Uterus (tissue), 3 donors: ENCODE measurements at regions not wholly inside any gene's neighbourhood (a gene's known extent, or its start where the extent isn't known, plus 50 kb on each side); places are given as distances from the start of the nearest gene placed in this dataset.

Experiments used
- DNase-seq, 2 donors: peaks; one replicate each; pipeline ENCODE4 v3.0.0-alpha.2; 2019 to 2020
- H3K27ac ChIP-seq, 2 donors: fragments of 200-600 bp; sonication (generic); 1 replicate in 1 of 2; 2 replicates in 1 of 2; pipeline ENCODE4 v1.5.1; 2016 to 2018
- H3K27me3 ChIP-seq, 2 donors: fragments of 200-600 bp; sonication (generic); one replicate each; pipeline ENCODE4 v1.5.1; 2018 to 2019; ENCODE audit warnings: control low read depth in 1 of 2
- H3K36me3 ChIP-seq, 2 donors: fragments of 200-600 bp; sonication (generic); one replicate each; pipeline ENCODE4 v1.5.1; 2019; ENCODE audit warnings: control low read depth in 1 of 2
- H3K4me1 ChIP-seq, 2 donors: fragments of 200-600 bp; sonication (generic); one replicate each; pipeline ENCODE4 v1.5.1; 2018 to 2019; ENCODE audit warnings: control low read depth in 1 of 2
- H3K4me3 ChIP-seq, 2 donors: fragments of 200-600 bp; sonication (generic); 1 replicate in 1 of 2; 2 replicates in 1 of 2; pipeline ENCODE4 v1.5.1; 2018 to 2019; ENCODE audit warnings: mild to moderate bottlenecking in 1 of 2
- H3K9me3 ChIP-seq, 2 donors: fragments of 200-600 bp; sonication (generic); one replicate each; pipeline ENCODE4 v1.5.1; 2019; ENCODE audit warnings: control low read depth in 1 of 2
- POLR2A ChIP-seq, 2 donors: fragments of 450-650 bp; IDR thresholded peaks; one replicate each; pipeline ENCODE4 v1.6.1; 2016; ENCODE audit warnings: antibody characterized with exemption in 2 of 2, mild to moderate bottlenecking in 1 of 2, moderate library complexity in 1 of 2
- intact Hi-C: fragments of 100-400 bp; cut with DNase I; formaldehyde crosslinking; loops from one replicate; pipeline ENCODE4 v1.15.1; 2023; ENCODE audit warnings: low total_unique reads
- TF ChIP-seq, protein P1 (sequence below), 4 experiments: fragments of 200-600 bp in 2 of 4; fragments of 450-650 bp in 2 of 4; sonication (generic) in 2 of 4; IDR thresholded peaks; one replicate each; pipeline ENCODE4 v1.5.1; 2016 to 2019; ENCODE audit warnings: antibody characterized with exemption in 4 of 4, mild to moderate bottlenecking in 2 of 4, moderate library complexity in 1 of 4
- donor health status: DM: yes; HTN: yes; CAD: no.

DNA sequence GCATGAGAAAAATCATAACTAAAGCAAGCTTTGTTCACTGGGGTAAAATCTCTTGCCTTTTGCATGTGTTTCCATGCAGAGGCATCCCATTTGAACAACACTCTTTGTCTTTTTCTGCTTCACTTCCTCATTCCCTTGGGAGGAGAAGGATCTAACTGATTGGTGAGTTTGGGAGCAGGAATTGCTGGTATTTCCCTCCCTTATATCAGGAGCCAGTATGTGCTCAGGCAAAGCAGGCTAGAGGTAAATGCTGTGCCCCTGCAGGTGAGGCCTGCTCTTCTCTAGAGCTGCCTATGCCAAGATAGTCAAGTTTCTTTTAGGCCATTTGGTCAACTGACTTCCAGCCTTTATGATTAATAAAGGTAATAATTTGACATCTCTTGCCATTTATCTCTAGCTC lies 179.9 kb downstream of the COX7C start:
- intact Hi-C loops, result no loop called here
- Histone ChIP-seq H3K27me3 (no peaks in the 10 kb centered on the region), H3K4me1 (no peaks in the 10 kb centered on the region), H3K4me3 (no peak overlapping the region), H3K9me3 (no peaks in the 10 kb centered on the region), H3K27ac (no peak overlapping the region), H3K36me3 (no peaks in the 10 kb centered on the region)
- no peak for TF ChIP-seq POLR2A (IDR thresholded peaks at IDR 0.05)
- TF ChIP-seq, protein P1, sequence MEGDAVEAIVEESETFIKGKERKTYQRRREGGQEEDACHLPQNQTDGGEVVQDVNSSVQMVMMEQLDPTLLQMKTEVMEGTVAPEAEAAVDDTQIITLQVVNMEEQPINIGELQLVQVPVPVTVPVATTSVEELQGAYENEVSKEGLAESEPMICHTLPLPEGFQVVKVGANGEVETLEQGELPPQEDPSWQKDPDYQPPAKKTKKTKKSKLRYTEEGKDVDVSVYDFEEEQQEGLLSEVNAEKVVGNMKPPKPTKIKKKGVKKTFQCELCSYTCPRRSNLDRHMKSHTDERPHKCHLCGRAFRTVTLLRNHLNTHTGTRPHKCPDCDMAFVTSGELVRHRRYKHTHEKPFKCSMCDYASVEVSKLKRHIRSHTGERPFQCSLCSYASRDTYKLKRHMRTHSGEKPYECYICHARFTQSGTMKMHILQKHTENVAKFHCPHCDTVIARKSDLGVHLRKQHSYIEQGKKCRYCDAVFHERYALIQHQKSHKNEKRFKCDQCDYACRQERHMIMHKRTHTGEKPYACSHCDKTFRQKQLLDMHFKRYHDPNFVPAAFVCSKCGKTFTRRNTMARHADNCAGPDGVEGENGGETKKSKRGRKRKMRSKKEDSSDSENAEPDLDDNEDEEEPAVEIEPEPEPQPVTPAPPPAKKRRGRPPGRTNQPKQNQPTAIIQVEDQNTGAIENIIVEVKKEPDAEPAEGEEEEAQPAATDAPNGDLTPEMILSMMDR (IDR thresholded peaks at IDR 0.05), result no peak
- no peak for DNase-seq

DNA sequence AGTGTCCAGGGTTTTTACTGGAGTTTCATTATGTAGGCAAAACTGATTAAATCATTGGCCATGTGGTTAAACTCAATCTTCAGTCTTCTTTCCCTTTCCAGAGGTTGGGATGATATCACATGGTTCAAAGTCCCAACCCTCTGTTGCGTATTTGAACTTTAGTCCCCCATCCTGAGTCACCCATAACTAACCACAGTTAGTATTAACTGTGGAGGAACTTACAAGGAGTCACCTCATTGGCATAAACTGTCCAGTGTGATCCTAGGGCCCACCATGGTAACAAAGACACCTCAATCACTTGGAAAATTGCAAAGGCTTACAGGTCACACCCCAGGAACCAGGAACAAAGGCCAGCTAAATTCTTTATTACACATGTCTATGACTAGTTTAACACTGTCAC lies 188.5 kb downstream of the COX7C start:
- intact Hi-C loops, result no loop called here
- Histone ChIP-seq H3K27ac (no peak overlapping the region), H3K4me3 (no peak overlapping the region), H3K9me3 (no peaks in the 10 kb centered on the region), H3K36me3 (no peaks in the 10 kb centered on the region), H3K27me3 (no peaks in the 10 kb centered on the region), H3K4me1 (no peaks in the 10 kb centered on the region)
- TF ChIP-seq POLR2A (IDR thresholded peaks at IDR 0.05), result no peak
- TF ChIP-seq, protein P1 (IDR thresholded peaks at IDR 0.05), result no peak
- DNase-seq, result no peak

DNA sequence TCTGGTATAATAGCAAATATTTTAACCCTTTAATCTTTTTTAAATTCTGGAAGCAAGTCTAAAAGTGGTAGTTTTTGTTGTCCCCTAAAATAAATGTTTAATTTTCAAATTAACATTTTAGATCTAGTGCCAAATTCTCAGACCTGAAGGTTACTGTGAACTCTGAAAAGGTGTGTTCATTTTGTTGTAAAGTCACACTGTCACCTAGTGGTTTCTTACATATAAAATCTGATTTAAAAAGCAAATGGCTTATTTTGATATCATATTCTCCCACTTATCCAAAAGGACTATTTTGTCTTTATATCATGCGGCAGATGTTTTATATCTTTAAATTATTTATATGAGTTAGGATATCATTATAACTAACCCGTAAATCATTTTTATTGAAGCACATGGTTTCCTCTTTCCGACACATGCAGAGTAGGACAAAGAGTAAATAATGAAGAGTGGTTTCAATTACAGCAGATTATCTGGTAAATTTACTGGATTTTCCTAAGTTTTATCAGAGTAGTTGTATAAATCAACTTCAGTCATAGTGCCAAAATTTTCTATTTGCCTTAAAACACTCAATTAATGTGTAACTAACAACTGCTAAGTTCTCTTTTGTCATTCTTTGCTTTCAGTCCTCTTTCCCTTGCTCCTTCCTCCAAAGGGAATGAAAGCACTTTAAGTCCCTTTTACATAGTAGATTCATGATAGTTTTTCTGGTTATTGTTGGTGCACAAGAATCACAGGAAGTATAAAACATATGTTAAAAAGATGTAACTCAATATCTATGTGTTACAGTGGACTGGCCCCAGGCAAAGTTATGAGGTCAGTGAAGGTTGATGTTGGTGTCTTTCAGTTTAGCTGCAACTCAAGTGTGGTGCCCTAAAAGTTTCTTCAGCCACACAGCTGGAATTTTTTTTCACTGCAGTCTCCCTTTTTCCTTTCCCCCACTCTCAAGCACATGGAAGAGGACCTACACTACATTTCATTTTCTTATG lies 189.6 kb downstream of the COX7C start:
- Histone ChIP-seq H3K27me3 (no peaks in the 10 kb centered on the region), H3K4me3 (no peak overlapping the region), H3K36me3 (no peaks in the 10 kb centered on the region), H3K4me1 (no peaks in the 10 kb centered on the region), H3K9me3 (no peaks in the 10 kb centered on the region), H3K27ac (no peak overlapping the region)
- intact Hi-C loops, result no loop called here
- TF ChIP-seq, protein P1 (IDR thresholded peaks at IDR 0.05), result no peak
- no peak for TF ChIP-seq POLR2A (IDR thresholded peaks at IDR 0.05)
- DNase-seq, result no peak

DNA sequence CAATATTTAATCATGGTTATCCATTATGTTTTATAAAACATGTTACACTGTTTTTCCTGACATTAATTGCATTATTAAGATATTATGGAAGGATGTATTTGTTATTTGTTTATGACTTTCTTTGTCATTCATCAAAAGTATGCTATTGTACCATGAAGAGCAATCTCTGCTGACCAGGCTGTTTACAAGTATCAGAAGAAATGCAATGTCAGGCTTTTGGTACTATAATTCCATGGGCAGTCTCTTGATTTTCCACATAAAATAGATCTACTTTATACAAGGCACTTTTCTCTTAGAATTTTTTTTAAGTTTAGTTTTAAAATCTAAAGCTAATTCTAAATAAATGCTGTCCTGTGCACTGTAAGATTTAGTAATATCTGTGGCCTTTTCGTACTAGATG lies 196.6 kb downstream of the COX7C start:
- intact Hi-C loops, result no loop called here
- Histone ChIP-seq H3K36me3 (no peaks in the 10 kb centered on the region), H3K4me3 (no peak overlapping the region), H3K27me3 (no peaks in the 10 kb centered on the region), H3K9me3 (no peaks in the 10 kb centered on the region), H3K27ac (no peak overlapping the region), H3K4me1 (no peaks in the 10 kb centered on the region)
- TF ChIP-seq, protein P1 (IDR thresholded peaks at IDR 0.05), result no peak
- DNase-seq, result no peak

DNA sequence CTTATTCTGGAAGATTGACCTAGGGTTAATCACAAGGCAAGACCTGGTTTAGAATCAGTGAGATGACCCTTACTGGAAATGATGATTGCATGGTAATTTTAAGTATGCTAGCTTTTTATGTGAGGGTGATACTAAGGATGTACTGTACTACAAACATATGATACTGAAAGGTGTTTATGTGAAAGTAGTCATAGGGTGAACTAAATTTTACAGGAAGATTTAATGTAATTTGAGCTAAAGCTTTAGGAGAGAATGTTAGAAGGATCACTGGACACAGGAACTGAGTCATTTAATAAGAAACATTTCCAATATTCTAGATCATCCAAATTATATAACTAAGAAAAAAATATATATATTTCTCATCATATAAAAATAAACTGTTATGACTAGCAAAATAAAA lies 197.2 kb downstream of the COX7C start:
- no peak for DNase-seq
- no peaks in the 10 kb centered on the region for H3K4me1 ChIP-seq
- H3K36me3 ChIP-seq, result no peaks in the 10 kb centered on the region
- H3K9me3 ChIP-seq, result no peaks in the 10 kb centered on the region
- H3K27ac ChIP-seq, result no peak overlapping the region
- intact Hi-C loops, result no loop called here
- H3K4me3 ChIP-seq, result no peak overlapping the region
- TF ChIP-seq, protein P1 (IDR thresholded peaks at IDR 0.05), result no peak
- TF ChIP-seq POLR2A (IDR thresholded peaks at IDR 0.05), result no peak
- H3K27me3 ChIP-seq, result no peaks in the 10 kb centered on the region
